ENCODE measurements at regions not wholly inside any gene's neighbourhood (a gene's known extent, or its start where the extent isn't known, plus 50 kb on each side); places are given as distances from the start of the nearest gene placed in this dataset.

DNA sequence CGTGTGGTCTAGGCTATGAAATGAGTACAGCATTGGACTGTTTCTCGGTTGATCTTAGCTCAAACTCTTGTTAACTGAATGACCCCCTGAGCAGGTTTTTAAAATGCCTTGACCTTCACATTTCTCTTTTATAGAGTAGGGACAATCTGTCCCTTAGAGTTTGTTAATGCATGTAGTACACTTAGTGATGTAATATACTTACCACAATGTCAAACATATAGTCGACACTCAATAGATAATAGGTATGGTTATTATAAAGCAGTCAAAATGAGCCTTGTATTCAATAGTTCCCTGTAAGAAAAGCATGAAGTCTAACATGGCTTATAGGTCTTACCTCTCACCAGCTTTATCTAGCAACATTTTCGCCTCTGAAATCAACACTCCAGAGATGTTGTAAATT, 161.0 kb upstream of the RUNX1 start:
- TF ChIP-seq CTCF (IDR thresholded peaks at IDR 0.05) (no peak), REST (IDR thresholded peaks at IDR 0.05; ENCODE audit: insufficient read depth in 1 of 2, low read depth in 2 of 2, low read length in 1 of 2) (no peak), SIN3A (IDR thresholded peaks at IDR 0.05; ENCODE audit: borderline replicate concordance, insufficient read depth, low read depth, low read length) (no peak)
